ENCODE measurements at regions not wholly inside any gene's neighbourhood (a gene's known extent, or its start where the extent isn't known, plus 50 kb on each side); places are given as distances from the start of the nearest gene placed in this dataset.

GRCh38 chr13:61358599-61358998 is 57.0 kb downstream of the PCDH20 start:
- no peak overlapping the region for H3K27ac ChIP-seq (ENCODE audit: low read depth, low read length, severe bottlenecking)
- H3K9me3 ChIP-seq (ENCODE audit: control insufficient read depth, low read length) = no peaks in the 10 kb centered on the region
- 67% methylated on average over 1 of the region's 1 CpG; no CpG with 5 or more reads in 1 of the 2 experiments for WGBS, 2 experiments (ENCODE audit: insufficient coverage in 2 of 2)
- H3K36me3 ChIP-seq (ENCODE audit: control insufficient read depth, insufficient read depth, low read length) = no peaks in the 10 kb centered on the region
- peaks cover 4% of the 10 kb centered on the region for H3K4me1 ChIP-seq (ENCODE audit: control insufficient read depth, insufficient read depth, low read length, poor library complexity, severe bottlenecking)
- no peak overlapping the region for H3K4me3 ChIP-seq (ENCODE audit: extremely low read depth, insufficient read depth, low read length, poor library complexity, severe bottlenecking)

- Histone ChIP-seq H3K36me3 (ENCODE audit: control insufficient read depth, insufficient read depth, low read length) (no peaks in the 10 kb centered on the region), H3K4me1 (ENCODE audit: control insufficient read depth, insufficient read depth, low read length, poor library complexity, severe bottlenecking) (no peaks in the 10 kb centered on the region), H3K9me3 (ENCODE audit: control insufficient read depth, low read length) (no peaks in the 10 kb centered on the region), H3K4me3 (ENCODE audit: extremely low read depth, insufficient read depth, low read length, poor library complexity, severe bottlenecking) (no peak overlapping the region), H3K27ac (ENCODE audit: low read depth, low read length, severe bottlenecking) (no peak overlapping the region)
- 100% methylated on average over 1 of the region's 5 CpGs for WGBS, 2 experiments (ENCODE audit: insufficient coverage in 2 of 2)
Measured at GRCh38 chr13:61350341-61350740, 65.3 kb downstream of the PCDH20 start.

- Histone ChIP-seq H3K36me3 (ENCODE audit: control insufficient read depth, insufficient read depth, low read length) (no peaks in the 10 kb centered on the region), H3K4me1 (ENCODE audit: control insufficient read depth, insufficient read depth, low read length, poor library complexity, severe bottlenecking) (no peaks in the 10 kb centered on the region), H3K9me3 (ENCODE audit: control insufficient read depth, low read length) (no peaks in the 10 kb centered on the region), H3K4me3 (ENCODE audit: extremely low read depth, insufficient read depth, low read length, poor library complexity, severe bottlenecking) (no peak overlapping the region), H3K27ac (ENCODE audit: low read depth, low read length, severe bottlenecking) (no peak overlapping the region)
- WGBS, 2 experiments (ENCODE audit: insufficient coverage in 2 of 2) = 94% methylated on average over 35 to 43 of the region's 45 CpGs
Measured at GRCh38 chr13:61339054-61339621, 76.5 kb downstream of the PCDH20 start.

- no peaks in the 10 kb centered on the region for H3K36me3 ChIP-seq (ENCODE audit: control insufficient read depth, insufficient read depth, low read length)
- H3K4me3 ChIP-seq (ENCODE audit: extremely low read depth, insufficient read depth, low read length, poor library complexity, severe bottlenecking) = no peak overlapping the region
- WGBS, 2 experiments (ENCODE audit: insufficient coverage in 2 of 2) = 40 to 100% methylated on average over 1 of the region's 1 CpG
- no peaks in the 10 kb centered on the region for H3K4me1 ChIP-seq (ENCODE audit: control insufficient read depth, insufficient read depth, low read length, poor library complexity, severe bottlenecking)
- H3K9me3 ChIP-seq (ENCODE audit: control insufficient read depth, low read length) = no peaks in the 10 kb centered on the region
- no peak overlapping the region for H3K27ac ChIP-seq (ENCODE audit: low read depth, low read length, severe bottlenecking)
Measured at GRCh38 chr13:61316647-61317046, 99.0 kb downstream of the PCDH20 start.

GRCh38 chr13:61294467-61295191 is 121.0 kb downstream of the PCDH20 start:
- H3K9me3 ChIP-seq (ENCODE audit: control insufficient read depth, low read length) = no peaks in the 10 kb centered on the region
- no peaks in the 10 kb centered on the region for H3K36me3 ChIP-seq (ENCODE audit: control insufficient read depth, insufficient read depth, low read length)
- 87% methylated on average over 2 of the region's 2 CpGs; no CpG with 5 or more reads in 1 of the 2 experiments for WGBS, 2 experiments (ENCODE audit: insufficient coverage in 2 of 2)
- H3K27ac ChIP-seq (ENCODE audit: low read depth, low read length, severe bottlenecking) = no peak overlapping the region
- H3K4me1 ChIP-seq (ENCODE audit: control insufficient read depth, insufficient read depth, low read length, poor library complexity, severe bottlenecking) = no peaks in the 10 kb centered on the region
- H3K4me3 ChIP-seq (ENCODE audit: extremely low read depth, insufficient read depth, low read length, poor library complexity, severe bottlenecking) = no peak overlapping the region

GRCh38 chr13:61286148-61286745 is 129.4 kb downstream of the PCDH20 start:
- Histone ChIP-seq H3K4me3 (ENCODE audit: extremely low read depth, insufficient read depth, low read length, poor library complexity, severe bottlenecking) (no peak overlapping the region), H3K9me3 (ENCODE audit: control insufficient read depth, low read length) (no peaks in the 10 kb centered on the region), H3K36me3 (ENCODE audit: control insufficient read depth, insufficient read depth, low read length) (no peaks in the 10 kb centered on the region), H3K27ac (ENCODE audit: low read depth, low read length, severe bottlenecking) (no peak overlapping the region), H3K4me1 (ENCODE audit: control insufficient read depth, insufficient read depth, low read length, poor library complexity, severe bottlenecking) (no peaks in the 10 kb centered on the region)
- WGBS, 2 experiments (ENCODE audit: insufficient coverage in 2 of 2) = 60% methylated on average over 2 of the region's 4 CpGs; no CpG with 5 or more reads in 1 of the 2 experiments

- H3K4me1 ChIP-seq (ENCODE audit: control insufficient read depth, insufficient read depth, low read length, poor library complexity, severe bottlenecking) = no peaks in the 10 kb centered on the region
- WGBS, 2 experiments (ENCODE audit: insufficient coverage in 2 of 2) = 94 to 100% methylated on average over 1 to 3 of the region's 5 CpGs
- H3K36me3 ChIP-seq (ENCODE audit: control insufficient read depth, insufficient read depth, low read length) = no peaks in the 10 kb centered on the region
- H3K4me3 ChIP-seq (ENCODE audit: extremely low read depth, insufficient read depth, low read length, poor library complexity, severe bottlenecking) = no peak overlapping the region
- H3K9me3 ChIP-seq (ENCODE audit: control insufficient read depth, low read length) = no peaks in the 10 kb centered on the region
- no peak overlapping the region for H3K27ac ChIP-seq (ENCODE audit: low read depth, low read length, severe bottlenecking)
Measured at GRCh38 chr13:61277586-61278276, 137.9 kb downstream of the PCDH20 start.

GRCh38 chr13:61277088-61277487 is 138.6 kb downstream of the PCDH20 start:
- Histone ChIP-seq H3K4me1 (ENCODE audit: control insufficient read depth, insufficient read depth, low read length, poor library complexity, severe bottlenecking) (no peaks in the 10 kb centered on the region), H3K4me3 (ENCODE audit: extremely low read depth, insufficient read depth, low read length, poor library complexity, severe bottlenecking) (no peak overlapping the region), H3K27ac (ENCODE audit: low read depth, low read length, severe bottlenecking) (no peak overlapping the region), H3K9me3 (ENCODE audit: control insufficient read depth, low read length) (no peaks in the 10 kb centered on the region), H3K36me3 (ENCODE audit: control insufficient read depth, insufficient read depth, low read length) (no peaks in the 10 kb centered on the region)
- 80% methylated on average over 1 of the region's 1 CpG; no CpG with 5 or more reads in 1 of the 2 experiments for WGBS, 2 experiments (ENCODE audit: insufficient coverage in 2 of 2)

GRCh38 chr13:61276401-61276800 is 139.2 kb downstream of the PCDH20 start:
- WGBS, 2 experiments (ENCODE audit: insufficient coverage in 2 of 2) = no CpG with 5 or more reads among the region's 2 CpGs
- H3K27ac ChIP-seq (ENCODE audit: low read depth, low read length, severe bottlenecking) = no peak overlapping the region

GRCh38 chr13:61275736-61276135 is 139.9 kb downstream of the PCDH20 start:
- H3K9me3 ChIP-seq (ENCODE audit: control insufficient read depth, low read length) = no peaks in the 10 kb centered on the region
- no peak overlapping the region for H3K27ac ChIP-seq (ENCODE audit: low read depth, low read length, severe bottlenecking)
- no peak overlapping the region for H3K4me3 ChIP-seq (ENCODE audit: extremely low read depth, insufficient read depth, low read length, poor library complexity, severe bottlenecking)
- WGBS, 2 experiments (ENCODE audit: insufficient coverage in 2 of 2) = no CpG with 5 or more reads among the region's 2 CpGs
- no peaks in the 10 kb centered on the region for H3K4me1 ChIP-seq (ENCODE audit: control insufficient read depth, insufficient read depth, low read length, poor library complexity, severe bottlenecking)
- no peaks in the 10 kb centered on the region for H3K36me3 ChIP-seq (ENCODE audit: control insufficient read depth, insufficient read depth, low read length)

More at GRCh38 chr13:61276401-61276800, 139.2 kb downstream of the PCDH20 start:
- Histone ChIP-seq H3K4me1 (ENCODE audit: control insufficient read depth, insufficient read depth, low read length, poor library complexity, severe bottlenecking) (no peaks in the 10 kb centered on the region), H3K9me3 (ENCODE audit: control insufficient read depth, low read length) (no peaks in the 10 kb centered on the region), H3K36me3 (ENCODE audit: control insufficient read depth, insufficient read depth, low read length) (no peaks in the 10 kb centered on the region), H3K4me3 (ENCODE audit: extremely low read depth, insufficient read depth, low read length, poor library complexity, severe bottlenecking) (no peak overlapping the region)

Data from mesodermal cell (in vitro differentiated cells).